ENCODE measurements at regions not wholly inside any gene's neighbourhood (a gene's known extent, or its start where the extent isn't known, plus 50 kb on each side); places are given as distances from the start of the nearest gene placed in this dataset.
A peak's percentile ranks its signal among the peaks of the same experiment; 100 is the strongest.

- DNase-seq = no peak
Observed at GRCh38 chr11:127194521-127194920, 194.0 kb upstream of the KIRREL3 start.

- DNase-seq = no peak
Observed at GRCh38 chr11:127193950-127194349, 193.4 kb upstream of the KIRREL3 start.

- no peak for DNase-seq
Observed at GRCh38 chr11:127191689-127192088, 191.1 kb upstream of the KIRREL3 start.

GRCh38 chr11:127191261-127191660 lies 190.7 kb upstream of the KIRREL3 start:
- no peak for DNase-seq

GRCh38 chr11:127182586-127183203 lies 182.1 kb upstream of the KIRREL3 start:
- DNase-seq = peak; percentile 6

- no peak for DNase-seq
Observed at GRCh38 chr11:127157225-127157624, 156.7 kb upstream of the KIRREL3 start.

- DNase-seq = no peak
Observed at GRCh38 chr11:127149410-127149809, 148.8 kb upstream of the KIRREL3 start.

- DNase-seq = no peak
Observed at GRCh38 chr11:127143251-127143650, 142.7 kb upstream of the KIRREL3 start.

GRCh38 chr11:127138613-127139012 lies 138.0 kb upstream of the KIRREL3 start:
- no peak for DNase-seq

GRCh38 chr11:127137771-127138280 lies 137.3 kb upstream of the KIRREL3 start:
- DNase-seq = no peak

- no peak for DNase-seq
Observed at GRCh38 chr11:127136438-127136837, 135.9 kb upstream of the KIRREL3 start.

GRCh38 chr11:127135256-127135655 lies 134.7 kb upstream of the KIRREL3 start:
- no peak for DNase-seq

- no peak for DNase-seq
Observed at GRCh38 chr11:127133061-127133460, 132.5 kb upstream of the KIRREL3 start.

GRCh38 chr11:127130321-127130720 lies 129.8 kb upstream of the KIRREL3 start:
- DNase-seq = no peak

GRCh38 chr11:127126986-127127385 lies 126.4 kb upstream of the KIRREL3 start:
- DNase-seq = no peak

GRCh38 chr11:127119356-127119755 lies 118.8 kb upstream of the KIRREL3 start:
- no peak for DNase-seq

- DNase-seq = no peak
Observed at GRCh38 chr11:127118811-127119210, 118.2 kb upstream of the KIRREL3 start.

- no peak for DNase-seq
Observed at GRCh38 chr11:127117231-127117739, 116.7 kb upstream of the KIRREL3 start.

GRCh38 chr11:127115844-127116243 lies 115.3 kb upstream of the KIRREL3 start:
- no peak for DNase-seq

- DNase-seq = peak; percentile 53
Observed at GRCh38 chr11:127114035-127114434, 113.5 kb upstream of the KIRREL3 start.

- DNase-seq = no peak
Observed at GRCh38 chr11:127110542-127110941, 110.0 kb upstream of the KIRREL3 start.

GRCh38 chr11:127109796-127110480 lies 109.4 kb upstream of the KIRREL3 start:
- no peak for DNase-seq

- DNase-seq = no peak
Observed at GRCh38 chr11:127108838-127109237, 108.3 kb upstream of the KIRREL3 start.

- peak; percentile 92 for DNase-seq
Observed at GRCh38 chr11:127106938-127107337, 106.4 kb upstream of the KIRREL3 start.
